HFFc6 (cell line): ENCODE measurements at regions not wholly inside any gene's neighbourhood (a gene's known extent, or its start where the extent isn't known, plus 50 kb on each side); places are given as distances from the start of the nearest gene placed in this dataset.

ENCODE experiments used
- DNase-seq: peaks from one replicate; pipeline ENCODE4 v3.0.0-alpha.2; 2018
- H3K27ac Mint-ChIP-seq: 2 replicates; pipeline ENCODE4 v1.8.0; 2020; ENCODE audit warnings: mild to moderate bottlenecking, mixed read lengths
- H3K27me3 Mint-ChIP-seq: 2 replicates; pipeline ENCODE4 v1.8.0; 2021; ENCODE audit warnings: mild to moderate bottlenecking, moderate library complexity, mixed read lengths; ENCODE audit not compliant: insufficient read depth
- H3K36me3 Mint-ChIP-seq: 2 replicates; pipeline ENCODE4 v1.8.0; 2021; ENCODE audit warnings: low read depth, mixed read lengths
- H3K4me1 Mint-ChIP-seq: 2 replicates; pipeline ENCODE4 v1.8.0; 2020; ENCODE audit warnings: low read depth, mixed read lengths
- H3K4me3 Mint-ChIP-seq: 2 replicates; pipeline ENCODE4 v1.8.0; 2020; ENCODE audit warnings: mild to moderate bottlenecking, moderate library complexity, mixed read lengths
- H3K9me3 Mint-ChIP-seq: 2 replicates; pipeline ENCODE4 v1.8.0; 2020; ENCODE audit warnings: mild to moderate bottlenecking, mixed read lengths
- TF ChIP-seq, protein P1 (sequence below): fragments of 200-600 bp; sonication (generic); IDR thresholded peaks from 2 replicates; pipeline ENCODE4 v1.5.0; 2021; ENCODE audit warnings: antibody characterized with exemption, mild to moderate bottlenecking

DNA sequence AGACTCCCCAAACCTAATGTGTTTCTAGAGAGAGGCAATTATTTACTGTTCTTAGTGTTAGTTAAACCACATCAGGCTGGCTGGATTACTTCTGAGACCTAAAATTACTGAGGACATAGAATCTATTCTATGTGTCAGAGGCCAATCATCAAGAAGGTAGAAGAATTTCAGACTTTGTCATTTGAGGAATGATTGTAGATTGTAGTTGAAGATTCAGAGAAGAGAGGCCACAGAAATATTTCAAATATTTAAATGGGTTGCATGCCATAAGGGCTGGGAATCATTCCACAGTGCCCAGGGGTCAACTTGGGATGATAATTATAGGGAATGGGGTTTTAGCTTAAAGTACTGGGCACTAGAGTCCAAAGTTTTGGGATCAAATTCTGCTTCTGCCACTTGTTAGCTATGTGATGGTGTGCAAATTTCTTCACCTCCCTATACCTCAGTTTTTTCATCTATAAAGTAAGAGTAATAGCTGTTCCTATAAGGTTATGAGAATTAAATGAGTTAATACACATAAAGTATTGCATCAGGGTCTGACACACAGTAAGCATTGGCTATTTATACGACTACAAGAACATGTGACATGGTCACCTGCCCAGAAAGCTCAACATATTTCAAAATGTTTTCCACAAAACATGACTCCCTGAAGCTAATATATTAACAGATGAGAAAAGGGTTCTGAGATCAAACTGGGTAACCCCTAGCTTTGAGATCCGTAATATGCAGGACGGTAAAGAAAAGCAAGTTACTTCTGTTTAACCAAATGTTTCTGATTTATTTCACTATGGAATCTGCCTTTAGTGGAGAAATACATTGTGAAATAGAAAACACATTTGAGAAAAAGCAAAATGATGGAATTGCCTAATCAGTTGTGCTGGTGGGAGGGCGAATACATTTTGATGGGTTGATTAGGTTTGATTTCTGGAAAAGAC lies 69.7 kb upstream of the SPAG17 start:
- H3K4me1 Mint-ChIP-seq = no peaks in the 10 kb centered on the region
- H3K9me3 Mint-ChIP-seq = no peaks in the 10 kb centered on the region
- H3K27me3 Mint-ChIP-seq = no peaks in the 10 kb centered on the region; the same call in none of the 2 replicates
- H3K27ac Mint-ChIP-seq = no peak overlapping the region
- no peaks in the 10 kb centered on the region for H3K36me3 Mint-ChIP-seq
- H3K4me3 Mint-ChIP-seq = no peak overlapping the region
- TF ChIP-seq, protein P1, sequence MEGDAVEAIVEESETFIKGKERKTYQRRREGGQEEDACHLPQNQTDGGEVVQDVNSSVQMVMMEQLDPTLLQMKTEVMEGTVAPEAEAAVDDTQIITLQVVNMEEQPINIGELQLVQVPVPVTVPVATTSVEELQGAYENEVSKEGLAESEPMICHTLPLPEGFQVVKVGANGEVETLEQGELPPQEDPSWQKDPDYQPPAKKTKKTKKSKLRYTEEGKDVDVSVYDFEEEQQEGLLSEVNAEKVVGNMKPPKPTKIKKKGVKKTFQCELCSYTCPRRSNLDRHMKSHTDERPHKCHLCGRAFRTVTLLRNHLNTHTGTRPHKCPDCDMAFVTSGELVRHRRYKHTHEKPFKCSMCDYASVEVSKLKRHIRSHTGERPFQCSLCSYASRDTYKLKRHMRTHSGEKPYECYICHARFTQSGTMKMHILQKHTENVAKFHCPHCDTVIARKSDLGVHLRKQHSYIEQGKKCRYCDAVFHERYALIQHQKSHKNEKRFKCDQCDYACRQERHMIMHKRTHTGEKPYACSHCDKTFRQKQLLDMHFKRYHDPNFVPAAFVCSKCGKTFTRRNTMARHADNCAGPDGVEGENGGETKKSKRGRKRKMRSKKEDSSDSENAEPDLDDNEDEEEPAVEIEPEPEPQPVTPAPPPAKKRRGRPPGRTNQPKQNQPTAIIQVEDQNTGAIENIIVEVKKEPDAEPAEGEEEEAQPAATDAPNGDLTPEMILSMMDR = no peak
- DNase-seq = no peak

DNA sequence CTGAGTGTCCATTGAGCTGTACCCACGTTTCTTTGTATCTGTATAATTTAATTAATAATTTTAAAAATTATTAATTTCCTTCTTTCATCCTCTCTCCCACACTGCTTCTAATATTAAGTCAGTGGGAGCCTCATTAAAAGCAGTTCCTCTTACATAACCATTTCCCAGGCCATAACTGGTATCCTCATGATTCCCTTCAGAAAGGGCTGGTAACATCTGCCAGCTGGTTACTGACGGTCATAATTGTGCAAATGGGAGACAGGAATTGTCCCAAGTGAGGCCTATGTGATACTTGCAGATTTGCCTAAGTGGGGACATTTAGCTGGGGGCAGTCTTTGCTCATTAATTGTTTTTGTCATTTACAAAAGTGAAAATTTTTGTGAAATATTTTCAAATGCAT lies 69.0 kb upstream of the SPAG17 start:
- Mint-ChIP-seq H3K27me3 (no peaks in the 10 kb centered on the region; the same call in none of the 2 replicates), H3K27ac (no peak overlapping the region), H3K4me1 (no peaks in the 10 kb centered on the region), H3K4me3 (no peak overlapping the region), H3K36me3 (no peaks in the 10 kb centered on the region), H3K9me3 (no peaks in the 10 kb centered on the region)
- TF ChIP-seq, protein P1 = no peak
- no peak for DNase-seq

DNA sequence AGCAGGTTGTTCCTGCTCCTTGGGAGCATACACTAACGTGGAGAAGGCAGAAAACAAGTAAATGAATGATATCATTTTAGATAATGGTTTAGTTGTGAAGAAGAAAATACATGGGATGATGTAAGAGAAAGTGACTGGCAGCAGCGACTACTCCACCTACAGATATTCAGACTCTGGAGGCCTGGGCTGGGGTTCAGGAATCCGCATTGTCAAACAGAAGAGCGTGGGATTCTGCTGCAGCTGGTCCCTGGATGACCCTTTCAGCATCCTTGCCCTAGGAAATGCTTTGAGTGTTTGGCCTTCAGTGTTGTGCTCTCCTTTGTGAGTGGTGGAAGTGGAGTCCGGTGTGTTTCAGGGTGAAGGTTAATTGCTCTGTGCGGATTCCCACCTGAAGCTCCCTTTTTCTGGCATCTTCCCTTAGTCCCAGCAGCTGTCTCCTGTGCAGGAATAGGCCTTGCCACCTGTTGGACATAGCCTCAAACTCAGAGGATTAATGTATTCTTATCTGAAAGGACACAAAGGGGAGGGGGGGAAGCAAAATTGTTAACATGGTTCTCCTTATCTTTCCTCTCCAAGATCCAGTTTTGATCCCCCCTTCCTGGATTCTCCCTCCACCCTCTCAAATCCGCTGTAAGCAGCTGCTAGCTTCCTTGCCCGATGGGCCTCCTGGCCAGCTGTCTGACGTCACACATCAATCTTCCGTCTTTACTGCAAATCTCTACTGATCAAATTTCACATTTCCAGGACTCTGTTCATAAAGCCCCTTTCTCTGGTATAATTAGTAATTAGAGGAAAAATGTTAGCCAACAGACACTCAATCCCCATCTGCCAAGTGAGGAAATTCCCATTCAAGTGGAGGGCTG lies 68.3 kb upstream of the SPAG17 start:
- TF ChIP-seq, protein P1 = no peak
- no peak for DNase-seq
- H3K27me3 Mint-ChIP-seq = no peaks in the 10 kb centered on the region; the same call in 1 of the 2 replicates
- H3K9me3 Mint-ChIP-seq = no peaks in the 10 kb centered on the region
- H3K4me1 Mint-ChIP-seq = no peaks in the 10 kb centered on the region
- H3K36me3 Mint-ChIP-seq = no peaks in the 10 kb centered on the region
- no peak overlapping the region for H3K27ac Mint-ChIP-seq
- no peak overlapping the region for H3K4me3 Mint-ChIP-seq

DNA sequence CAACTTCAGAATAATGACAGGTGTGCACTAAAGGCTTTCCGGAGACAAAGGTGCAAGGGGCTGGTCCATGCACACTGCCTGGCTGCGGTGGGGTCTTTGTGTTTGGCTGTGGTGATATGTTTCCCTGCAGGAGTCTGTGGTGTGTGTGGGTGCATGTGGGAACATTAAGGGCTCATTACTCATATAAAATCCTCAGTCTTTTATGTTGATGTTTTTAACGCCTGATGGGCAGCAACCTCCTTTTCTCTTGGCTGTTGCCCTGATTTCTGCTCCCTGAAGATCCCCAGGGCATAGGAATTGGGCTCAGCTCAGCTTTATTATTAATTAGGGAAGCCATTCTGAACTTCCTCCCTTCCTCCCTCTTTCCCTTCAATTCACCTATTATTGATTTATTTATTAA lies 67.6 kb upstream of the SPAG17 start:
- Mint-ChIP-seq H3K4me1 (no peaks in the 10 kb centered on the region), H3K27me3 (no peaks in the 10 kb centered on the region; the same call in 1 of the 2 replicates), H3K4me3 (no peak overlapping the region), H3K36me3 (no peaks in the 10 kb centered on the region), H3K27ac (no peak overlapping the region), H3K9me3 (no peaks in the 10 kb centered on the region)
- DNase-seq = no peak
- TF ChIP-seq, protein P1 = no peak

DNA sequence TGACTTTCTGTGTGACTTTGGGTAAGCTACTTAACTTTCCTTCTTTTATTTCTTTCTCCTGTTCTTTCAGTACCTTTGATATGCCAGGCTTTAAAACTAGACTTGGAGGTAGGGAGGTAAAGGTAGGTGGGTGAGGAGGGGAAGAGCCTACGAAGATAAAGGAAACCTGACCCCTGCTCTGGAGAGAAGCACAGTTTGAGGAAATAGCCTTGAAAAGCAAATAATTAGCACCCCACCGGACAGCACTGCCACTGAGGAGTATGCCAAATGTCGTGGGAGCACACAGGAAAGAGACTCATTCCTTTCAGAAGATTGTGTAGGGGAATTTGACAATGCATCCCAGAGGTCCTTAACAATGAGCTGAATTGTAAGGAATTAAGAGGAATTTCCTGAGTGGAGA lies 65.2 kb upstream of the SPAG17 start:
- H3K9me3 Mint-ChIP-seq = no peaks in the 10 kb centered on the region

More for the DNA sequence above, 65.2 kb upstream of the SPAG17 start:
- H3K4me1 Mint-ChIP-seq = no peaks in the 10 kb centered on the region
- no peak overlapping the region for H3K4me3 Mint-ChIP-seq
- DNase-seq = no peak
- no peaks in the 10 kb centered on the region for H3K36me3 Mint-ChIP-seq
- H3K27me3 Mint-ChIP-seq = no peaks in the 10 kb centered on the region; the same call in 1 of the 2 replicates
- no peak overlapping the region for H3K27ac Mint-ChIP-seq
- TF ChIP-seq, protein P1 = no peak
